BJ (cell line): ENCODE measurements at regions not wholly inside any gene's neighbourhood (a gene's known extent, or its start where the extent isn't known, plus 50 kb on each side); places are given as distances from the start of the nearest gene placed in this dataset.

Experiments
- CTCF ChIA-PET: fragments of 350-600 bp; formaldehyde crosslinking; extraction: SDS; loops from one replicate; lab custom pipeline; 2021; ENCODE audit warnings: antibody characterized with exemption, inconsistent platforms; lab: Yijun Ruan, JAX
- POLR2A ChIA-PET: fragments of 300-600 bp; sonication (Branson Sonifier 250); formaldehyde crosslinking; extraction: SDS; loops from one replicate; lab custom pipeline; 2021; ENCODE audit warnings: antibody characterized with exemption; lab: Charles Lee
- DNase-seq: peaks from one replicate; pipeline ENCODE4 v3.0.0-alpha.2; 2011; ENCODE audit warnings: low read depth
- H3K27me3 ChIP-seq: 2 replicates; pipeline ENCODE4 v1.6.0; 2011; ENCODE audit warnings: low read length; ENCODE audit not compliant: control insufficient read depth, insufficient read depth
- H3K36me3 ChIP-seq: 2 replicates; pipeline ENCODE4 v1.5.1; 2011; ENCODE audit warnings: low read length; ENCODE audit not compliant: control insufficient read depth, insufficient read depth
- H3K4me3 ChIP-seq: 2 replicates; pipeline ENCODE4 v1.5.1; 2011; ENCODE audit warnings: low read depth, mild to moderate bottlenecking, control low read depth, low read length
- TF ChIP-seq, protein P1 (sequence below): IDR thresholded peaks from 2 replicates; pipeline ENCODE4 v1.5.1; 2011; ENCODE audit warnings: low read depth, mild to moderate bottlenecking, control low read depth, inconsistent platforms, low read length, moderate library complexity; ENCODE audit not compliant: insufficient read depth

DNA sequence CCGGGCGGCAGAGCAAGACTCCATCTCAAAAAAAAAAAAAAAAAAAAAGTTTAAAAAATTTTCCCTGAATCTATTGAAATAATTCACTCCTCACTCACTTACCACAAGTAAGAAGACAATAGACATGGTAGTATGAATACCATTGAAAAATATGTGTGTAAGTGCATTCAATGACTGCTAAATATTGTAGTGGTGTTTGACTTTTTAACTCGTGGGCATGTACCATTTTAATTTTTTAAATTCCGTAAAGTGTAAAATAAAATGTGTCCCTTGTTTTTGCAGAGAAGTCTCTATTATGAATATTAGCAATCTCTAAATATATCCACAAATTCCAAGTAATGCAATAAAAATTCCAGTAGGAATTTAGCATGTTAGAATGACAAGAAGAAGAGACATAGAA is 134.1 kb downstream of the COPS8 start:
- ChIA-PET POLR2A (no interaction called here), CTCF (no interaction called here)
- Histone ChIP-seq H3K4me3 (no peak overlapping the region), H3K27me3 (no peaks in the 10 kb centered on the region), H3K36me3 (no peaks in the 10 kb centered on the region)
- no peak for DNase-seq
- TF ChIP-seq, protein P1, sequence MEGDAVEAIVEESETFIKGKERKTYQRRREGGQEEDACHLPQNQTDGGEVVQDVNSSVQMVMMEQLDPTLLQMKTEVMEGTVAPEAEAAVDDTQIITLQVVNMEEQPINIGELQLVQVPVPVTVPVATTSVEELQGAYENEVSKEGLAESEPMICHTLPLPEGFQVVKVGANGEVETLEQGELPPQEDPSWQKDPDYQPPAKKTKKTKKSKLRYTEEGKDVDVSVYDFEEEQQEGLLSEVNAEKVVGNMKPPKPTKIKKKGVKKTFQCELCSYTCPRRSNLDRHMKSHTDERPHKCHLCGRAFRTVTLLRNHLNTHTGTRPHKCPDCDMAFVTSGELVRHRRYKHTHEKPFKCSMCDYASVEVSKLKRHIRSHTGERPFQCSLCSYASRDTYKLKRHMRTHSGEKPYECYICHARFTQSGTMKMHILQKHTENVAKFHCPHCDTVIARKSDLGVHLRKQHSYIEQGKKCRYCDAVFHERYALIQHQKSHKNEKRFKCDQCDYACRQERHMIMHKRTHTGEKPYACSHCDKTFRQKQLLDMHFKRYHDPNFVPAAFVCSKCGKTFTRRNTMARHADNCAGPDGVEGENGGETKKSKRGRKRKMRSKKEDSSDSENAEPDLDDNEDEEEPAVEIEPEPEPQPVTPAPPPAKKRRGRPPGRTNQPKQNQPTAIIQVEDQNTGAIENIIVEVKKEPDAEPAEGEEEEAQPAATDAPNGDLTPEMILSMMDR: no peak

- Histone ChIP-seq H3K4me3 (no peak overlapping the region), H3K36me3 (no peaks in the 10 kb centered on the region), H3K27me3 (no peaks in the 10 kb centered on the region)
- POLR2A ChIA-PET: interaction anchor here (0.7 kb wide), 1 partner anchor 77 kb away, joined by 3 read pairs; no protein-coding TSS in a partner anchor
- CTCF ChIA-PET: interaction anchor here (0.7 to 1.9 kb wide), 2 partner anchors 56 to 66 kb away, joined by 3 to 9 read pairs; no protein-coding TSS in a partner anchor
- TF ChIP-seq, protein P1: no peak
- no peak for DNase-seq
Observed at GRCh38 chr2:237221443-237221842, 135.8 kb downstream of the COPS8 start.

DNA sequence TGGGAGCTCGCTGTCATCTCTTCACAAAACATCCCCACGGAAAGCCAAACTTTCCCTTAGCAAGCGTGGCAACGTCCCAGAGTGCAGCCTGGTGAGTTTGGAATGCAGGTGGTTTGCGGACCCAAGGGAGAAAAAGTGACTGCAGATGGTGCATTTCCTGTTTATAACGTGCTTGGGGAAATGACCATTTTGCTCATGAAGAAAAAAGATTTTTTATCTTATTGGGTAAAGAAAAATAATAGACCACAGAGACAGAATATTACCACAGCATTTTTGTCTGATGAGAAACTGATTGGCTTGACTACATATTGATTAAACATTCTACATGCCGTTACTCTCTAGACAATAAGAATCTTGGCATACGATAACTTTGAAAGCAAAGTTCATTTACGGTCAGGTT is 136.5 kb downstream of the COPS8 start:
- peak; percentile 92 for DNase-seq
- Histone ChIP-seq H3K4me3 (no peak overlapping the region), H3K27me3 (no peaks in the 10 kb centered on the region), H3K36me3 (no peaks in the 10 kb centered on the region)
- POLR2A ChIA-PET: interaction anchor here (0.7 to 1.1 kb wide), 3 partner anchors 20 to 87 kb away, joined by 3 to 4 read pairs (median 3); no protein-coding TSS in a partner anchor
- CTCF ChIA-PET: interaction anchor here (1.0 to 1.9 kb wide), 4 partner anchors 33 to 56 kb away, joined by 3 to 9 read pairs (median 4); no protein-coding TSS in a partner anchor
- TF ChIP-seq, protein P1: no peak

GRCh38 chr2:237222601-237223041 is 136.9 kb downstream of the COPS8 start:
- TF ChIP-seq, protein P1: no peak
- DNase-seq: no peak
- ChIA-PET CTCF (interaction anchor here (0.7 to 1.9 kb wide), 5 partner anchors 33 to 248 kb away, joined by 3 to 9 read pairs (median 4); no protein-coding TSS in a partner anchor), POLR2A (interaction anchor here (0.5 to 1.3 kb wide), 7 partner anchors 20 to 101 kb away, joined by 3 to 4 read pairs (median 3); no protein-coding TSS in a partner anchor)
- Histone ChIP-seq H3K27me3 (no peaks in the 10 kb centered on the region), H3K4me3 (no peak overlapping the region), H3K36me3 (no peaks in the 10 kb centered on the region)

GRCh38 chr2:237223201-237223861 is 137.6 kb downstream of the COPS8 start:
- POLR2A ChIA-PET: interaction anchor here (0.5 to 1.3 kb wide), 9 partner anchors 12 to 101 kb away, joined by 3 to 6 read pairs (median 3); no protein-coding TSS in a partner anchor

More at GRCh38 chr2:237223201-237223861, 137.6 kb downstream of the COPS8 start:
- DNase-seq: peak; percentile 91
- CTCF ChIA-PET: interaction anchor here (0.7 to 1.4 kb wide), 4 partner anchors 15 to 248 kb away, joined by 3 to 4 read pairs (median 4); no protein-coding TSS in a partner anchor
- TF ChIP-seq, protein P1: no peak
- H3K27me3 ChIP-seq: no peaks in the 10 kb centered on the region
- H3K36me3 ChIP-seq: no peaks in the 10 kb centered on the region
- no peak overlapping the region for H3K4me3 ChIP-seq
